Vagina (tissue), 2 donors: ENCODE measurements at regions not wholly inside any gene's neighbourhood (a gene's known extent, or its start where the extent isn't known, plus 50 kb on each side); places are given as distances from the start of the nearest gene placed in this dataset.

Experiments
- DNase-seq, 2 donors: peaks; one replicate each; pipeline ENCODE4 v3.0.0-alpha.2; 2017; ENCODE audit errors: extremely low spot score in 2 of 2
- H3K27ac ChIP-seq: fragments of 200-600 bp; sonication (generic); one replicate; pipeline ENCODE4 v1.5.1; 2019
- H3K27me3 ChIP-seq: fragments of 200-600 bp; sonication (generic); one replicate; pipeline ENCODE4 v1.5.1; 2019
- H3K36me3 ChIP-seq, 2 donors: fragments of 200-600 bp; sonication (generic); one replicate each; pipeline ENCODE4 v1.5.1; 2017 to 2019
- H3K4me1 ChIP-seq: fragments of 200-600 bp; sonication (generic); one replicate; pipeline ENCODE4 v1.5.1; 2019
- H3K4me3 ChIP-seq, 2 donors: fragments of 200-600 bp; sonication (generic); 1 replicate in 1 of 2; 2 replicates in 1 of 2; pipeline ENCODE4 v1.5.1; 2016 to 2019
- H3K9me3 ChIP-seq: fragments of 200-600 bp; sonication (generic); one replicate; pipeline ENCODE4 v1.5.1; 2019
- CTCF ChIP-seq, 3 experiments: fragments of 450-650 bp in 2 of 3; fragments of 200-600 bp in 1 of 3; sonication (generic) in 1 of 3; IDR thresholded peaks; one replicate each; pipeline ENCODE4 v1.5.1; 2017 to 2019; ENCODE audit warnings: antibody characterized with exemption in 3 of 3, mild to moderate bottlenecking in 2 of 3, moderate library complexity in 2 of 3
- POLR2A ChIP-seq, 2 donors: fragments of 450-650 bp; IDR thresholded peaks; one replicate each; pipeline ENCODE4 v1.6.1; 2017; ENCODE audit warnings: antibody characterized with exemption in 2 of 2, mild to moderate bottlenecking in 2 of 2, moderate library complexity in 2 of 2
- POLR2AphosphoS5 ChIP-seq, 2 donors: sonication (generic); formaldehyde crosslinking; IDR thresholded peaks; one replicate each; pipeline ENCODE4 v1.9.0; 2017; ENCODE audit warnings: antibody characterized with exemption in 2 of 2, mild to moderate bottlenecking in 2 of 2, low read depth in 1 of 2; ENCODE audit not compliant: insufficient read depth in 1 of 2
- intact Hi-C: fragments of 100-400 bp; cut with DNase I; formaldehyde crosslinking; loops from one replicate; pipeline ENCODE4 v1.15.1; 2023

GRCh38 chr6:133097208-133097607 lies 143.9 kb upstream of the EYA4 start:
- Histone ChIP-seq H3K27ac (no peak overlapping the region), H3K9me3 (no peaks in the 10 kb centered on the region), H3K4me3 (no peak overlapping the region), H3K4me1 (no peaks in the 10 kb centered on the region), H3K36me3 (no peaks in the 10 kb centered on the region), H3K27me3 (no peaks in the 10 kb centered on the region)
- no peak for DNase-seq
- TF ChIP-seq POLR2A (IDR thresholded peaks at IDR 0.05): no peak
- TF ChIP-seq CTCF (IDR thresholded peaks at IDR 0.05): no peak
- no peak for TF ChIP-seq POLR2AphosphoS5 (IDR thresholded peaks at IDR 0.05; ENCODE audit: insufficient read depth in 1 of 2, low read depth in 1 of 2)
- intact Hi-C loops: no loop called here

GRCh38 chr6:133099573-133099972 lies 141.6 kb upstream of the EYA4 start:
- no peaks in the 10 kb centered on the region for H3K9me3 ChIP-seq
- no peaks in the 10 kb centered on the region for H3K36me3 ChIP-seq
- H3K4me3 ChIP-seq: no peak overlapping the region
- intact Hi-C loops: no loop called here
- no peak overlapping the region for H3K27ac ChIP-seq
- H3K4me1 ChIP-seq: no peaks in the 10 kb centered on the region
- H3K27me3 ChIP-seq: no peaks in the 10 kb centered on the region
- no peak for DNase-seq
- TF ChIP-seq POLR2A (IDR thresholded peaks at IDR 0.05): no peak
- TF ChIP-seq POLR2AphosphoS5 (IDR thresholded peaks at IDR 0.05; ENCODE audit: insufficient read depth in 1 of 2, low read depth in 1 of 2): no peak
- TF ChIP-seq CTCF (IDR thresholded peaks at IDR 0.05): no peak

- H3K4me3 ChIP-seq: no peak overlapping the region
- H3K36me3 ChIP-seq: no peaks in the 10 kb centered on the region
- H3K4me1 ChIP-seq: no peaks in the 10 kb centered on the region
- H3K9me3 ChIP-seq: no peaks in the 10 kb centered on the region
- intact Hi-C loops: no loop called here
- H3K27ac ChIP-seq: no peak overlapping the region
- no peaks in the 10 kb centered on the region for H3K27me3 ChIP-seq
- no peak for DNase-seq
- TF ChIP-seq CTCF (IDR thresholded peaks at IDR 0.05) (no peak), POLR2A (IDR thresholded peaks at IDR 0.05) (no peak), POLR2AphosphoS5 (IDR thresholded peaks at IDR 0.05; ENCODE audit: insufficient read depth in 1 of 2, low read depth in 1 of 2) (no peak)
Observed at GRCh38 chr6:133100865-133101264, 140.3 kb upstream of the EYA4 start.

GRCh38 chr6:133101790-133102189 lies 139.4 kb upstream of the EYA4 start:
- intact Hi-C loops: no loop called here
- H3K4me1 ChIP-seq: no peaks in the 10 kb centered on the region
- no peak overlapping the region for H3K27ac ChIP-seq
- no peaks in the 10 kb centered on the region for H3K27me3 ChIP-seq
- DNase-seq: no peak
- H3K36me3 ChIP-seq: no peaks in the 10 kb centered on the region
- no peaks in the 10 kb centered on the region for H3K9me3 ChIP-seq
- TF ChIP-seq POLR2AphosphoS5 (IDR thresholded peaks at IDR 0.05; ENCODE audit: insufficient read depth in 1 of 2, low read depth in 1 of 2): no peak
- no peak for TF ChIP-seq POLR2A (IDR thresholded peaks at IDR 0.05)
- no peak for TF ChIP-seq CTCF (IDR thresholded peaks at IDR 0.05)
- no peak overlapping the region for H3K4me3 ChIP-seq

GRCh38 chr6:133106934-133107333 lies 134.2 kb upstream of the EYA4 start:
- H3K9me3 ChIP-seq: no peaks in the 10 kb centered on the region
- H3K27me3 ChIP-seq: no peaks in the 10 kb centered on the region
- H3K27ac ChIP-seq: no peak overlapping the region
- TF ChIP-seq POLR2AphosphoS5 (IDR thresholded peaks at IDR 0.05; ENCODE audit: insufficient read depth in 1 of 2, low read depth in 1 of 2) (no peak), POLR2A (IDR thresholded peaks at IDR 0.05) (no peak), CTCF (IDR thresholded peaks at IDR 0.05) (no peak)
- intact Hi-C loops: no loop called here
- H3K36me3 ChIP-seq: no peaks in the 10 kb centered on the region
- H3K4me3 ChIP-seq: no peak overlapping the region
- DNase-seq: no peak
- no peaks in the 10 kb centered on the region for H3K4me1 ChIP-seq
